Panc1 (cell line): ENCODE measurements at regions not wholly inside any gene's neighbourhood (a gene's known extent, or its start where the extent isn't known, plus 50 kb on each side); places are given as distances from the start of the nearest gene placed in this dataset.

ENCODE experiments used
- ATAC-seq: fragments of 200-7000 bp; cut with Tn5 transposase; 2 replicates; pipeline ENCODE4 v1.9.1; 2020; ENCODE audit warnings: mild to moderate bottlenecking, moderate library complexity
- BruUV-seq: library from RNA; stranded (reverse); fragments of 400-500 nt; replicated peaks from 2 replicates; lab custom pipeline; 2021; lab: Mats Ljungman, UMichigan
- CTCF ChIA-PET: fragments of 300-600 bp; sonication (Branson Sonifier 250); formaldehyde crosslinking; loops from one replicate; lab custom pipeline; 2022; ENCODE audit warnings: antibody characterized with exemption; lab: Charles Lee
- POLR2A ChIA-PET: fragments of 300-600 bp; sonication (Branson Sonifier 250); formaldehyde crosslinking; loops from one replicate; lab custom pipeline; 2022; ENCODE audit warnings: antibody characterized with exemption; lab: Charles Lee
- DNase-seq: peaks from one replicate; pipeline ENCODE4 v3.0.0-alpha.2; 2010; ENCODE audit warnings: low read depth, low spot score
- H3K27ac ChIP-seq: 2 replicates; pipeline ENCODE4 v1.5.1; 2011; ENCODE audit warnings: mild to moderate bottlenecking, low read length, inconsistent platforms
- H3K27me3 ChIP-seq: fragments of 200-500 bp; sonication (Bioruptor generic); 2 replicates; pipeline ENCODE4 v1.6.0; 2014; ENCODE audit warnings: low read length, inconsistent platforms; ENCODE audit not compliant: control insufficient read depth, insufficient read depth
- H3K36me3 ChIP-seq: fragments of 200-500 bp; sonication (Bioruptor generic); 2 replicates; pipeline ENCODE4 v1.5.1; 2014; ENCODE audit warnings: inconsistent platforms, mild to moderate bottlenecking, low read length, moderate library complexity; ENCODE audit not compliant: control insufficient read depth, insufficient read depth
- H3K4me1 ChIP-seq: 2 replicates; pipeline ENCODE4 v1.5.1; 2011; ENCODE audit warnings: inconsistent platforms, mild to moderate bottlenecking, low read length, moderate library complexity; ENCODE audit not compliant: control insufficient read depth, insufficient read depth
- H3K4me3 ChIP-seq, 2 experiments: 2 replicates each; pipeline ENCODE4 v1.5.1; 2011 to 2012; ENCODE audit warnings: low read depth in 2 of 2, low read length in 2 of 2, mild to moderate bottlenecking in 2 of 2, inconsistent platforms in 1 of 2, moderate library complexity in 1 of 2
- H3K9me3 ChIP-seq: fragments of 200-500 bp; sonication (Bioruptor generic); 2 replicates; pipeline ENCODE4 v1.5.1; 2014; ENCODE audit warnings: low read depth, mild to moderate bottlenecking, inconsistent platforms, low read length, moderate library complexity; ENCODE audit not compliant: control insufficient read depth, insufficient read depth
- POLR2AphosphoS5 ChIP-seq: IDR thresholded peaks from 2 replicates; pipeline ENCODE4 v1.6.1; 2012; ENCODE audit warnings: mild to moderate bottlenecking, low read depth, low read length, moderate library complexity
- SIN3A ChIP-seq: IDR thresholded peaks from 2 replicates; pipeline ENCODE4 v1.6.1; 2012; ENCODE audit warnings: low read depth, mild to moderate bottlenecking, low read length, moderate library complexity, borderline replicate concordance; ENCODE audit not compliant: insufficient read depth
- TCF7L2 ChIP-seq: IDR thresholded peaks from 2 replicates; pipeline ENCODE4 v1.6.1; 2011; ENCODE audit warnings: mild to moderate bottlenecking, low read depth, low read length, inconsistent platforms
- in situ Hi-C: cut with HindIII; loops from 2 replicates; pipeline ENCODE4 v1.10.0; 2016; ENCODE audit warnings: low sequenced_read_pairs, low pct_unique_long_range_greater_than_20kb
- intact Hi-C: fragments of 100-400 bp; cut with micrococcal nuclease; formaldehyde crosslinking; loops from one replicate; pipeline ENCODE4 v1.10.0; 2022; ENCODE audit not compliant: unreplicated experiment
- TF ChIP-seq, protein P1 (sequence below): fragments of 450-650 bp; IDR thresholded peaks from 2 replicates; pipeline ENCODE4 v1.5.1; 2017; ENCODE audit warnings: mild to moderate bottlenecking
- TF ChIP-seq, protein P2 (sequence below), 2 experiments: IDR thresholded peaks; 2 replicates each; pipeline ENCODE4 v1.6.1; 2011 to 2012; ENCODE audit warnings: low read depth in 2 of 2, control low read depth in 1 of 2, low read length in 1 of 2, mild to moderate bottlenecking in 1 of 2, moderate library complexity in 1 of 2; ENCODE audit not compliant: insufficient read depth in 1 of 2

DNA sequence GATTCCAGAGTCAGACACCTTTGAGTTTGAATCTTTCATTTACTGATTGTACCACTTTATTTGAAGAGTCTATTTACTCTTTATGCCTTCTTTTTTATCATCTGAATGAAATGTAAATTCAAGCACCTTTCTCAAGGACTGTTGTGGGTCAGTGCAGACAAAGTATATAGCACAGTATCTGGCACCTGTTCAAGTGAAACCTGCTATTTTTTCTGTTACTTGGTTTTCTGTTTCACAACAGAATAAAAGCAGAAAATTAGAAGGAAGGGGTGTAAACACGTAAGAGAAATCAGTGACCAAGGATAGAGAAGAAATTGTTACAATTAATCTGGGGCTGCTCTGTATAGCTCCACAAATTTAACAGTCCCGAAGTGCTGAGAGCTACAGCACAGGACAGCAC is 357.4 kb downstream of the RSL24D1 start:
- ChIA-PET CTCF (no interaction called here), POLR2A (no interaction called here)
- no TSS peak for BruUV-seq
- intact Hi-C loops (no loop called here), in situ Hi-C loops (no loop called here)
- no peak overlapping the region for H3K4me3 ChIP-seq
- H3K4me1 ChIP-seq: no peaks in the 10 kb centered on the region
- no peak overlapping the region for H3K27ac ChIP-seq
- no peaks in the 10 kb centered on the region for H3K9me3 ChIP-seq
- H3K27me3 ChIP-seq: no peaks in the 10 kb centered on the region
- TF ChIP-seq POLR2AphosphoS5 (no peak), SIN3A (no peak), TCF7L2 (no peak)
- TF ChIP-seq, protein P1, sequence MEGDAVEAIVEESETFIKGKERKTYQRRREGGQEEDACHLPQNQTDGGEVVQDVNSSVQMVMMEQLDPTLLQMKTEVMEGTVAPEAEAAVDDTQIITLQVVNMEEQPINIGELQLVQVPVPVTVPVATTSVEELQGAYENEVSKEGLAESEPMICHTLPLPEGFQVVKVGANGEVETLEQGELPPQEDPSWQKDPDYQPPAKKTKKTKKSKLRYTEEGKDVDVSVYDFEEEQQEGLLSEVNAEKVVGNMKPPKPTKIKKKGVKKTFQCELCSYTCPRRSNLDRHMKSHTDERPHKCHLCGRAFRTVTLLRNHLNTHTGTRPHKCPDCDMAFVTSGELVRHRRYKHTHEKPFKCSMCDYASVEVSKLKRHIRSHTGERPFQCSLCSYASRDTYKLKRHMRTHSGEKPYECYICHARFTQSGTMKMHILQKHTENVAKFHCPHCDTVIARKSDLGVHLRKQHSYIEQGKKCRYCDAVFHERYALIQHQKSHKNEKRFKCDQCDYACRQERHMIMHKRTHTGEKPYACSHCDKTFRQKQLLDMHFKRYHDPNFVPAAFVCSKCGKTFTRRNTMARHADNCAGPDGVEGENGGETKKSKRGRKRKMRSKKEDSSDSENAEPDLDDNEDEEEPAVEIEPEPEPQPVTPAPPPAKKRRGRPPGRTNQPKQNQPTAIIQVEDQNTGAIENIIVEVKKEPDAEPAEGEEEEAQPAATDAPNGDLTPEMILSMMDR: no peak
- TF ChIP-seq, protein P2, sequence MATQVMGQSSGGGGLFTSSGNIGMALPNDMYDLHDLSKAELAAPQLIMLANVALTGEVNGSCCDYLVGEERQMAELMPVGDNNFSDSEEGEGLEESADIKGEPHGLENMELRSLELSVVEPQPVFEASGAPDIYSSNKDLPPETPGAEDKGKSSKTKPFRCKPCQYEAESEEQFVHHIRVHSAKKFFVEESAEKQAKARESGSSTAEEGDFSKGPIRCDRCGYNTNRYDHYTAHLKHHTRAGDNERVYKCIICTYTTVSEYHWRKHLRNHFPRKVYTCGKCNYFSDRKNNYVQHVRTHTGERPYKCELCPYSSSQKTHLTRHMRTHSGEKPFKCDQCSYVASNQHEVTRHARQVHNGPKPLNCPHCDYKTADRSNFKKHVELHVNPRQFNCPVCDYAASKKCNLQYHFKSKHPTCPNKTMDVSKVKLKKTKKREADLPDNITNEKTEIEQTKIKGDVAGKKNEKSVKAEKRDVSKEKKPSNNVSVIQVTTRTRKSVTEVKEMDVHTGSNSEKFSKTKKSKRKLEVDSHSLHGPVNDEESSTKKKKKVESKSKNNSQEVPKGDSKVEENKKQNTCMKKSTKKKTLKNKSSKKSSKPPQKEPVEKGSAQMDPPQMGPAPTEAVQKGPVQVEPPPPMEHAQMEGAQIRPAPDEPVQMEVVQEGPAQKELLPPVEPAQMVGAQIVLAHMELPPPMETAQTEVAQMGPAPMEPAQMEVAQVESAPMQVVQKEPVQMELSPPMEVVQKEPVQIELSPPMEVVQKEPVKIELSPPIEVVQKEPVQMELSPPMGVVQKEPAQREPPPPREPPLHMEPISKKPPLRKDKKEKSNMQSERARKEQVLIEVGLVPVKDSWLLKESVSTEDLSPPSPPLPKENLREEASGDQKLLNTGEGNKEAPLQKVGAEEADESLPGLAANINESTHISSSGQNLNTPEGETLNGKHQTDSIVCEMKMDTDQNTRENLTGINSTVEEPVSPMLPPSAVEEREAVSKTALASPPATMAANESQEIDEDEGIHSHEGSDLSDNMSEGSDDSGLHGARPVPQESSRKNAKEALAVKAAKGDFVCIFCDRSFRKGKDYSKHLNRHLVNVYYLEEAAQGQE (IDR thresholded peaks at IDR 0.05; ENCODE audit: insufficient read depth in 1 of 2, low read depth in 2 of 2, low read length in 1 of 2): no peak
- ATAC-seq (no peak), DNase-seq (no peak)
- no peaks in the 10 kb centered on the region for H3K36me3 ChIP-seq

DNA sequence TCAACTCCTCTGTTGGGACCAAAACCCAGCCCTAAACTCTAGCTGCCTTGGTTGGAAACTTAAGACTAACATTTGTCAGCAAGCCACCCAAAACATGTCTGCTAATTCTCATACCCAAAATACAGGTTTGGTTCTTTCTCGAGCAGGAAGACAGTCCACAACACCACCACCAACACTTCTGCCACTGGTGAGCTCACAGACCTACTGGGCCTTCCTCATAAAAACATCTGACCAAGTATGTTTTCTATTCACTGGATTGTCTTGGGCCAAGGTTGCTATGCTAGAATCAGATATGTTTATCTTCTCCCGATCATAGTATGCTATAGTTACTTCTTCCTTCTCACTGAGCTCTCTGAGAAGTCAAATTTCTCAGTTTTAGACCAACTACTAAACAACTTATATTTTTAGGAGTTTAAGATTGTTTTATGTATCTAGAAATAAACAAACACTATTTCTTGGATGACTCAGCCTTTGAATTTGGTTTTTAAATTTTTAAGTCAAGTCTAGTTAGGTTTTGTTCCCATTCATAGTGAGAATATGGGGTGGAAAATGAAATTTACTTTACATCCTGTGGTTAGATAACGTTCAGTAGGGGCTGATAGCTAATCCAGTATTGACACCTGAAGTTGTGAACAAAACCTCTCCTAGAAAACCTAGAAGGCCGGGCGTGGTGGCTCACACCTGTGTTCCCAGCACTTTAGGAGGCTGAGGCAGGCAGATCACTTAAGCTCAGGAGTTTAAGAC is 360.5 kb downstream of the RSL24D1 start:
- ChIA-PET POLR2A (no interaction called here), CTCF (no interaction called here)
- H3K9me3 ChIP-seq: no peaks in the 10 kb centered on the region
- H3K36me3 ChIP-seq: no peaks in the 10 kb centered on the region
- no peak overlapping the region for H3K27ac ChIP-seq
- H3K4me3 ChIP-seq: no peak overlapping the region
- TF ChIP-seq SIN3A: no peak
- intact Hi-C loops: no loop called here
- H3K27me3 ChIP-seq: no peaks in the 10 kb centered on the region
- BruUV-seq: no TSS peak
- ATAC-seq (no peak), DNase-seq (no peak)
- in situ Hi-C loops: no loop called here
- no peaks in the 10 kb centered on the region for H3K4me1 ChIP-seq

DNA sequence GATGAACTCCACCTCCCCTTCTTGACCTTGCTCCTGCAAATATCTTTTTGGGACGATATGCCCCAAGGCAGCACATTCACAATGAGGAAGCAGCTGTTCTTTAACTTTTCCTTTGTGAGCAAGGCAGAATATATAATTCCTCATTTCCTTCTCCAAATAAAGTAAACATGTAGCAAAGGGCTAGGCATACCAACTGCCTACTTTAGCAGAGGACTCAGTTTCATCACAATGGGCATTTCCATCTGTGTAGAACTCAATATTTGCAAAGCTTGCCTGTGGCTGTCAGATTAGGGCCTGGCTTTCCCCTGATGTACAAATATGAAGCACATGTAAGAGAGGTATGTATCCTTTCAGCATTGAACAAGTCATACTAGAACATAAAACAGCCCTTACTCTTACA is 366.9 kb downstream of the RSL24D1 start:
- peaks cover 3% of the 10 kb centered on the region; the same call in 1 of the 2 replicates for H3K9me3 ChIP-seq
- H3K4me3 ChIP-seq: no peak overlapping the region
- ChIA-PET POLR2A (no interaction called here), CTCF (no interaction called here)
- DNase-seq (no peak), ATAC-seq (no peak)
- TF ChIP-seq, protein P2 (IDR thresholded peaks at IDR 0.05; ENCODE audit: insufficient read depth in 1 of 2, low read depth in 2 of 2, low read length in 1 of 2): no peak
- TF ChIP-seq TCF7L2 (no peak), SIN3A (no peak), POLR2AphosphoS5 (no peak)
- TF ChIP-seq, protein P1: no peak
- intact Hi-C loops: no loop called here
- in situ Hi-C loops: no loop called here
- H3K36me3 ChIP-seq: no peaks in the 10 kb centered on the region
- no TSS peak for BruUV-seq
- no peak overlapping the region for H3K27ac ChIP-seq
- no peaks in the 10 kb centered on the region for H3K4me1 ChIP-seq
- H3K27me3 ChIP-seq: no peaks in the 10 kb centered on the region
